ENCODE measurements at regions not wholly inside any gene's neighbourhood (a gene's known extent, or its start where the extent isn't known, plus 50 kb on each side); places are given as distances from the start of the nearest gene placed in this dataset.

- H4K20me1 ChIP-seq (ENCODE audit: insufficient read depth, low read length): no peaks in the 10 kb centered on the region
- H3K9me2 ChIP-seq (ENCODE audit: low read depth, low read length): no peaks in the 10 kb centered on the region
- no peaks in the 10 kb centered on the region for H3F3A ChIP-seq (ENCODE audit: insufficient read depth, low read length)
- H3K27ac ChIP-seq (ENCODE audit: low read depth, low read length, poor library complexity, severe bottlenecking): no peak overlapping the region
- H3K4me3 ChIP-seq (ENCODE audit: low read depth, low read length, poor library complexity, severe bottlenecking): no peak overlapping the region
- no peak overlapping the region for H2AFZ ChIP-seq (ENCODE audit: low read length)
- H3K79me2 ChIP-seq (ENCODE audit: insufficient read depth, low read length): no peaks in the 10 kb centered on the region
- no peaks in the 10 kb centered on the region for H3K9me3 ChIP-seq (ENCODE audit: low read length)
- H3K9ac ChIP-seq (ENCODE audit: low read length): no peak overlapping the region
- H3K4me1 ChIP-seq (ENCODE audit: insufficient read depth, low read length, severe bottlenecking): no peaks in the 10 kb centered on the region
- no peaks in the 10 kb centered on the region for H3K27me3 ChIP-seq (ENCODE audit: insufficient read depth, low read length)
- no peaks in the 10 kb centered on the region for H3K36me3 ChIP-seq (ENCODE audit: insufficient read depth, low read length)
- no peak overlapping the region for H3K4me2 ChIP-seq (ENCODE audit: low read length)
- no peak for TF ChIP-seq EZH2 (IDR thresholded peaks at IDR 0.05; ENCODE audit: borderline replicate concordance, low read length)
- TF ChIP-seq, protein P1, sequence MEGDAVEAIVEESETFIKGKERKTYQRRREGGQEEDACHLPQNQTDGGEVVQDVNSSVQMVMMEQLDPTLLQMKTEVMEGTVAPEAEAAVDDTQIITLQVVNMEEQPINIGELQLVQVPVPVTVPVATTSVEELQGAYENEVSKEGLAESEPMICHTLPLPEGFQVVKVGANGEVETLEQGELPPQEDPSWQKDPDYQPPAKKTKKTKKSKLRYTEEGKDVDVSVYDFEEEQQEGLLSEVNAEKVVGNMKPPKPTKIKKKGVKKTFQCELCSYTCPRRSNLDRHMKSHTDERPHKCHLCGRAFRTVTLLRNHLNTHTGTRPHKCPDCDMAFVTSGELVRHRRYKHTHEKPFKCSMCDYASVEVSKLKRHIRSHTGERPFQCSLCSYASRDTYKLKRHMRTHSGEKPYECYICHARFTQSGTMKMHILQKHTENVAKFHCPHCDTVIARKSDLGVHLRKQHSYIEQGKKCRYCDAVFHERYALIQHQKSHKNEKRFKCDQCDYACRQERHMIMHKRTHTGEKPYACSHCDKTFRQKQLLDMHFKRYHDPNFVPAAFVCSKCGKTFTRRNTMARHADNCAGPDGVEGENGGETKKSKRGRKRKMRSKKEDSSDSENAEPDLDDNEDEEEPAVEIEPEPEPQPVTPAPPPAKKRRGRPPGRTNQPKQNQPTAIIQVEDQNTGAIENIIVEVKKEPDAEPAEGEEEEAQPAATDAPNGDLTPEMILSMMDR (IDR thresholded peaks at IDR 0.05; ENCODE audit: low read length): no peak
These were observed 118.9 kb upstream of the COL5A2 start for GRCh38 chr2:189298481-189298880.

DNA sequence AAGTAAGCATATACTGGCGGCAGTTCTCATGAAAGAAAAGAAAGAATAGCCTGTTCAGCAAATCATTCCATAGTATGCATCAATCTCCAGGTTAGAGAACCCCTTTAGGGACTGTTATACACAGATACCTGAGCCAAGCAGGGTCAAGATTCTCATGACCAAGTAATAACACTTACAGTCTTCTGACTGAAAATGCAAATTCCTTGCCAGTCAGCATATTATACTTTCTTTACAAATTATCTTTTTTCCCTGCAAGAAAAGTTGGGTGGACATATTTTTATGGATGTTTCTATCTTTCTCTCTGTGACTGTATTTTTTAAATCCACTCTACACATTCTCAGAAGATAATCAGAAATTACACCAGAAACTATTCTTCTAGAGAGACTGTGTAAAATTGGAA, 120.4 kb upstream of the COL5A2 start:
- Histone ChIP-seq H3K4me1 (ENCODE audit: insufficient read depth, low read length, severe bottlenecking) (no peaks in the 10 kb centered on the region), H3F3A (ENCODE audit: insufficient read depth, low read length) (no peaks in the 10 kb centered on the region), H3K36me3 (ENCODE audit: insufficient read depth, low read length) (no peaks in the 10 kb centered on the region), H3K4me2 (ENCODE audit: low read length) (no peak overlapping the region), H2AFZ (ENCODE audit: low read length) (no peak overlapping the region), H3K27ac (ENCODE audit: low read depth, low read length, poor library complexity, severe bottlenecking) (no peak overlapping the region), H3K27me3 (ENCODE audit: insufficient read depth, low read length) (no peaks in the 10 kb centered on the region), H3K79me2 (ENCODE audit: insufficient read depth, low read length) (no peaks in the 10 kb centered on the region), H3K4me3 (ENCODE audit: low read depth, low read length, poor library complexity, severe bottlenecking) (no peak overlapping the region), H3K9me2 (ENCODE audit: low read depth, low read length) (no peaks in the 10 kb centered on the region), H4K20me1 (ENCODE audit: insufficient read depth, low read length) (no peaks in the 10 kb centered on the region), H3K9me3 (ENCODE audit: low read length) (no peaks in the 10 kb centered on the region), H3K9ac (ENCODE audit: low read length) (no peak overlapping the region)
- TF ChIP-seq, protein P1 (IDR thresholded peaks at IDR 0.05; ENCODE audit: low read length): no peak
- no peak for TF ChIP-seq EZH2 (IDR thresholded peaks at IDR 0.05; ENCODE audit: borderline replicate concordance, low read length)

DNA sequence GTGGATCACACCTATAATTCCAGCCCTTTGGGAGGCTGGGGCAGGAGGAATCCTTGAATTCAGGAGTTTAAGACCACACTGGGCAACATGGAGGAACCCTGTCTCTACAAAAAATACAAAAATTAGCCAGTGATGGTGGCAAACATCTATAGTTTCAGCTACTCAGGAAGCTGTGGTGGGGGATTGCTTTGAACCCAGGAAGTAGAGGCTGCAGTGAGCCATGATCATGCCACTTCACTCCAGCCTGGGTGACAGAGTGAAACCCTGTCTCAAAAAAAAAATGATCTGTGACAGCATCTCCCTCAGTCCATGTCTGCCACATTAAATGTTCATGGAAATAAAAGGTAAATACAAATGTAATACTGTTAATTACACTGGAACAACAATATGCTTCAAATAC, 121.4 kb upstream of the COL5A2 start:
- Histone ChIP-seq H3K27ac (ENCODE audit: low read depth, low read length, poor library complexity, severe bottlenecking) (no peak overlapping the region), H2AFZ (ENCODE audit: low read length) (no peak overlapping the region)

More for the DNA sequence above, 121.4 kb upstream of the COL5A2 start:
- Histone ChIP-seq H3F3A (ENCODE audit: insufficient read depth, low read length) (no peaks in the 10 kb centered on the region), H3K9me2 (ENCODE audit: low read depth, low read length) (no peaks in the 10 kb centered on the region), H3K27me3 (ENCODE audit: insufficient read depth, low read length) (no peaks in the 10 kb centered on the region), H3K79me2 (ENCODE audit: insufficient read depth, low read length) (no peaks in the 10 kb centered on the region), H3K9ac (ENCODE audit: low read length) (no peak overlapping the region), H4K20me1 (ENCODE audit: insufficient read depth, low read length) (no peaks in the 10 kb centered on the region), H3K4me3 (ENCODE audit: low read depth, low read length, poor library complexity, severe bottlenecking) (no peak overlapping the region), H3K9me3 (ENCODE audit: low read length) (no peaks in the 10 kb centered on the region), H3K4me1 (ENCODE audit: insufficient read depth, low read length, severe bottlenecking) (no peaks in the 10 kb centered on the region), H3K4me2 (ENCODE audit: low read length) (no peak overlapping the region), H3K36me3 (ENCODE audit: insufficient read depth, low read length) (no peaks in the 10 kb centered on the region)
- TF ChIP-seq EZH2 (IDR thresholded peaks at IDR 0.05; ENCODE audit: borderline replicate concordance, low read length): no peak
- TF ChIP-seq, protein P1 (IDR thresholded peaks at IDR 0.05; ENCODE audit: low read length): no peak
